ENCODE measurements at regions not wholly inside any gene's neighbourhood (a gene's known extent, or its start where the extent isn't known, plus 50 kb on each side); places are given as distances from the start of the nearest gene placed in this dataset.
"Not testable (repeated sequence)": the region's sequence is repeated elsewhere in the genome, so short reads cannot be mapped to it uniquely, and the experiment has no call there.

GRCh38 chr3:82240322-82240721, 478.9 kb upstream of the GBE1 start:
- DNase-seq: no peak

GRCh38 chr3:82236257-82236656, 474.8 kb upstream of the GBE1 start:
- DNase-seq: no peak

- DNase-seq: no peak
Observed at GRCh38 chr3:82229397-82229796, 468.0 kb upstream of the GBE1 start.

- no peak for DNase-seq
Observed at GRCh38 chr3:82224661-82225060, 463.2 kb upstream of the GBE1 start.

GRCh38 chr3:82222401-82222800, 461.0 kb upstream of the GBE1 start:
- DNase-seq: no peak

- DNase-seq: no peak
Observed at GRCh38 chr3:82217571-82217970, 456.1 kb upstream of the GBE1 start.

GRCh38 chr3:82208002-82208710, 446.7 kb upstream of the GBE1 start:
- DNase-seq: no peak

GRCh38 chr3:82202269-82202668, 440.8 kb upstream of the GBE1 start:
- no peak for DNase-seq

- no peak for DNase-seq
Observed at GRCh38 chr3:82201316-82201715, 439.9 kb upstream of the GBE1 start.

GRCh38 chr3:82198009-82198408, 436.6 kb upstream of the GBE1 start:
- DNase-seq: no peak

GRCh38 chr3:82196645-82197044, 435.2 kb upstream of the GBE1 start:
- DNase-seq: no peak

- no peak for DNase-seq
Observed at GRCh38 chr3:82194870-82195269, 433.4 kb upstream of the GBE1 start.

GRCh38 chr3:82186017-82186416, 424.6 kb upstream of the GBE1 start:
- no peak for DNase-seq

- DNase-seq: no peak
Observed at GRCh38 chr3:82179291-82179690, 417.8 kb upstream of the GBE1 start.

- no peak for DNase-seq
Observed at GRCh38 chr3:82178291-82178690, 416.8 kb upstream of the GBE1 start.

- no peak for DNase-seq
Observed at GRCh38 chr3:82177774-82178173, 416.3 kb upstream of the GBE1 start.

GRCh38 chr3:82165266-82165665, 403.8 kb upstream of the GBE1 start:
- no peak for DNase-seq

- no peak for DNase-seq
Observed at GRCh38 chr3:82163907-82164520, 402.6 kb upstream of the GBE1 start.

- DNase-seq: no peak
Observed at GRCh38 chr3:82157952-82158351, 396.5 kb upstream of the GBE1 start.

GRCh38 chr3:82153892-82154291, 392.4 kb upstream of the GBE1 start:
- not testable (repeated sequence) for DNase-seq

GRCh38 chr3:82145742-82146141, 384.3 kb upstream of the GBE1 start:
- no peak for DNase-seq

GRCh38 chr3:82144811-82145210, 383.4 kb upstream of the GBE1 start:
- DNase-seq: no peak

- no peak for DNase-seq
Observed at GRCh38 chr3:82143661-82144412, 382.4 kb upstream of the GBE1 start.

- DNase-seq: no peak
Observed at GRCh38 chr3:82141592-82141991, 380.1 kb upstream of the GBE1 start.
